Stimulated activated CD4-positive, alpha-beta T cell treated with anti-CD3 and anti-CD28 coated beads, Interleukin-15, amount 100 ng/mL, for 48 hours (primary cell): ENCODE measurements at regions not wholly inside any gene's neighbourhood (a gene's known extent, or its start where the extent isn't known, plus 50 kb on each side); places are given as distances from the start of the nearest gene placed in this dataset.

Source experiments
- DNase-seq, 2 donors: peaks; one replicate each; pipeline ENCODE4 v3.0.0-alpha.2; 2020; ENCODE audit warnings: low read depth in 2 of 2

- DNase-seq, result no peak
Measured at GRCh38 chr9:75615284-75615683, 275.2 kb upstream of the PCSK5 start.

GRCh38 chr9:75616052-75616451 lies 274.4 kb upstream of the PCSK5 start:
- DNase-seq, result no peak

GRCh38 chr9:75616841-75617566 lies 273.5 kb upstream of the PCSK5 start:
- DNase-seq, result no peak

GRCh38 chr9:75623462-75623861 lies 267.0 kb upstream of the PCSK5 start:
- no peak for DNase-seq

GRCh38 chr9:75624998-75625397 lies 265.5 kb upstream of the PCSK5 start:
- no peak for DNase-seq

- DNase-seq, result no peak
Measured at GRCh38 chr9:75626860-75627259, 263.6 kb upstream of the PCSK5 start.

- no peak for DNase-seq
Measured at GRCh38 chr9:75628952-75629351, 261.5 kb upstream of the PCSK5 start.

- DNase-seq, result no peak
Measured at GRCh38 chr9:75633451-75634057, 256.9 kb upstream of the PCSK5 start.

GRCh38 chr9:75636427-75637045 lies 253.9 kb upstream of the PCSK5 start:
- no peak for DNase-seq

GRCh38 chr9:75639971-75640610 lies 250.4 kb upstream of the PCSK5 start:
- no peak for DNase-seq

GRCh38 chr9:75642522-75642921 lies 248.0 kb upstream of the PCSK5 start:
- DNase-seq, result no peak

GRCh38 chr9:75644649-75645048 lies 245.8 kb upstream of the PCSK5 start:
- no peak for DNase-seq

- no peak for DNase-seq
Measured at GRCh38 chr9:75648034-75648433, 242.4 kb upstream of the PCSK5 start.

GRCh38 chr9:75649060-75649459 lies 241.4 kb upstream of the PCSK5 start:
- DNase-seq, result no peak

- DNase-seq, result no peak
Measured at GRCh38 chr9:75651709-75652108, 238.8 kb upstream of the PCSK5 start.

GRCh38 chr9:75653335-75653734 lies 237.1 kb upstream of the PCSK5 start:
- no peak for DNase-seq

- no peak for DNase-seq
Measured at GRCh38 chr9:75653750-75654149, 236.7 kb upstream of the PCSK5 start.

- DNase-seq, result no peak
Measured at GRCh38 chr9:75657015-75657414, 233.5 kb upstream of the PCSK5 start.

- no peak for DNase-seq
Measured at GRCh38 chr9:75658301-75658905, 232.1 kb upstream of the PCSK5 start.

GRCh38 chr9:75664597-75664996 lies 225.9 kb upstream of the PCSK5 start:
- DNase-seq, result no peak

- no peak for DNase-seq
Measured at GRCh38 chr9:75666856-75667554, 223.5 kb upstream of the PCSK5 start.

GRCh38 chr9:75669721-75670120 lies 220.8 kb upstream of the PCSK5 start:
- DNase-seq, result no peak
